Loucy (cell line): ENCODE measurements at regions not wholly inside any gene's neighbourhood (a gene's known extent, or its start where the extent isn't known, plus 50 kb on each side); places are given as distances from the start of the nearest gene placed in this dataset.

ENCODE experiments used
- H2AFZ ChIP-seq: fragments of 200-600 bp; sonication (generic); 2 replicates; pipeline ENCODE4 v1.6.0; 2016; ENCODE audit warnings: antibody characterized with exemption, mild to moderate bottlenecking, low read length, moderate library complexity
- H3F3A ChIP-seq: fragments of 200-600 bp; 2 replicates; pipeline ENCODE4 v1.6.0; 2016; ENCODE audit warnings: antibody characterized with exemption, low read depth, mild to moderate bottlenecking
- H3K27me3 ChIP-seq: fragments of 200-600 bp; sonication (generic); 2 replicates; pipeline ENCODE4 v1.6.1; 2014; ENCODE audit warnings: low read length, mild to moderate bottlenecking; ENCODE audit not compliant: insufficient read depth, poor library complexity, severe bottlenecking
- H3K36me3 ChIP-seq: fragments of 200-600 bp; sonication (generic); 2 replicates; pipeline ENCODE4 v1.6.1; 2016; ENCODE audit warnings: low read length; ENCODE audit not compliant: insufficient read depth
- H3K4me1 ChIP-seq: fragments of 200-600 bp; sonication (generic); 2 replicates; pipeline ENCODE4 v1.5.1; 2014; ENCODE audit warnings: low read length, mild to moderate bottlenecking; ENCODE audit not compliant: insufficient read depth, poor library complexity, severe bottlenecking
- H3K4me2 ChIP-seq: fragments of 200-600 bp; sonication (generic); 2 replicates; pipeline ENCODE4 v1.6.0; 2014; ENCODE audit warnings: antibody characterized with exemption, low read length, low read depth, mild to moderate bottlenecking; ENCODE audit not compliant: poor library complexity, severe bottlenecking
- H3K4me3 ChIP-seq: fragments of 200-600 bp; sonication (generic); 2 replicates; pipeline ENCODE4 v1.5.1; 2014; ENCODE audit warnings: low read length, mild to moderate bottlenecking, mixed read lengths; ENCODE audit not compliant: poor library complexity, severe bottlenecking
- H3K79me2 ChIP-seq: fragments of 200-600 bp; sonication (generic); 2 replicates; pipeline ENCODE4 v1.6.1; 2014; ENCODE audit warnings: low read length; ENCODE audit not compliant: insufficient read depth
- H3K9ac ChIP-seq: fragments of 200-600 bp; sonication (generic); 2 replicates; pipeline ENCODE4 v1.6.0; 2014; ENCODE audit warnings: mild to moderate bottlenecking, low read depth, low read length, moderate library complexity; ENCODE audit not compliant: poor library complexity, severe bottlenecking
- H3K9me2 ChIP-seq: fragments of 200-600 bp; sonication (generic); replicated peaks from 2 replicates; pipeline ENCODE4 v1.6.1; 2016; ENCODE audit warnings: low read depth, low read length, mixed read lengths
- H3K9me3 ChIP-seq: fragments of 200-600 bp; sonication (generic); 2 replicates; pipeline ENCODE4 v1.6.1; 2014; ENCODE audit warnings: mild to moderate bottlenecking, antibody characterized with exemption, low read length, low read depth; ENCODE audit not compliant: insufficient read depth
- H4K20me1 ChIP-seq: fragments of 200-600 bp; sonication (generic); 2 replicates; pipeline ENCODE4 v1.6.0; 2014; ENCODE audit warnings: antibody characterized with exemption, low read length, mild to moderate bottlenecking; ENCODE audit not compliant: insufficient read depth, poor library complexity, severe bottlenecking
- CTCF ChIP-seq: fragments of 200-600 bp; sonication (generic); conservative IDR thresholded peaks from 2 replicates; pipeline ENCODE4 v1.5.1; 2014; ENCODE audit warnings: mild to moderate bottlenecking, antibody characterized with exemption, low read length
- EZH2phosphoT487 ChIP-seq: fragments of 200-600 bp; IDR thresholded peaks from 2 replicates; pipeline ENCODE4 v1.6.1; 2018; ENCODE audit warnings: antibody characterized with exemption, mild to moderate bottlenecking, moderate library complexity, borderline replicate concordance

- no peak overlapping the region for H2AFZ ChIP-seq
- no peaks in the 10 kb centered on the region for H3K9me3 ChIP-seq
- no peaks in the 10 kb centered on the region for H4K20me1 ChIP-seq
- H3F3A ChIP-seq: no peaks in the 10 kb centered on the region
- H3K27me3 ChIP-seq: no peaks in the 10 kb centered on the region
- no peaks in the 10 kb centered on the region for H3K9me2 ChIP-seq
- H3K4me2 ChIP-seq: no peak overlapping the region
- H3K4me3 ChIP-seq: no peak overlapping the region
- TF ChIP-seq EZH2phosphoT487: no peak
- TF ChIP-seq CTCF: no peak
- H3K4me1 ChIP-seq: no peaks in the 10 kb centered on the region
- no peak overlapping the region for H3K9ac ChIP-seq
- no peaks in the 10 kb centered on the region for H3K79me2 ChIP-seq
- H3K36me3 ChIP-seq: no peaks in the 10 kb centered on the region
Observed at GRCh38 chr5:123709422-123709821, 197.4 kb downstream of the CSNK1G3 start.

GRCh38 chr5:123708074-123708806, 196.3 kb downstream of the CSNK1G3 start:
- Histone ChIP-seq H3K36me3 (no peaks in the 10 kb centered on the region), H3K4me1 (no peaks in the 10 kb centered on the region), H3K9ac (no peak overlapping the region), H3K9me3 (no peaks in the 10 kb centered on the region), H3F3A (no peaks in the 10 kb centered on the region), H3K4me2 (no peak overlapping the region), H3K9me2 (no peaks in the 10 kb centered on the region), H2AFZ (no peak overlapping the region), H3K27me3 (no peaks in the 10 kb centered on the region), H3K79me2 (no peaks in the 10 kb centered on the region), H4K20me1 (no peaks in the 10 kb centered on the region), H3K4me3 (no peak overlapping the region)
- no peak for TF ChIP-seq EZH2phosphoT487
- TF ChIP-seq CTCF: no peak

GRCh38 chr5:123706531-123706930, 194.6 kb downstream of the CSNK1G3 start:
- Histone ChIP-seq H3K9me3 (no peaks in the 10 kb centered on the region), H3F3A (no peaks in the 10 kb centered on the region), H3K4me1 (no peaks in the 10 kb centered on the region), H4K20me1 (no peaks in the 10 kb centered on the region), H3K4me3 (no peak overlapping the region), H3K9ac (no peak overlapping the region), H3K27me3 (no peaks in the 10 kb centered on the region), H3K4me2 (no peak overlapping the region), H3K79me2 (no peaks in the 10 kb centered on the region), H3K36me3 (no peaks in the 10 kb centered on the region), H3K9me2 (no peaks in the 10 kb centered on the region), H2AFZ (no peak overlapping the region)
- TF ChIP-seq EZH2phosphoT487 (no peak), CTCF (no peak)
